PC-3 (cell line): ENCODE measurements at regions not wholly inside any gene's neighbourhood (a gene's known extent, or its start where the extent isn't known, plus 50 kb on each side); places are given as distances from the start of the nearest gene placed in this dataset.

ENCODE experiments used
- ATAC-seq: fragments of 200-7000 bp; cut with Tn5 transposase; 2 replicates; pipeline ENCODE4 v1.9.1; 2020; ENCODE audit warnings: mild to moderate bottlenecking, moderate library complexity
- BruUV-seq: library from RNA; stranded (reverse); fragments of 400-500 nt; replicated peaks from 2 replicates; lab custom pipeline; 2021; lab: Mats Ljungman, UMichigan
- CTCF ChIA-PET: fragments of 300-600 bp; sonication (Branson Sonifier 250); formaldehyde crosslinking; loops from one replicate; lab custom pipeline; 2022; ENCODE audit warnings: antibody characterized with exemption; lab: Charles Lee
- POLR2A ChIA-PET: fragments of 300-600 bp; sonication (Branson Sonifier 250); formaldehyde crosslinking; loops from one replicate; lab custom pipeline; 2022; ENCODE audit warnings: antibody characterized with exemption; ENCODE audit not compliant: unreplicated experiment; lab: Charles Lee
- DNase-seq: peaks from one replicate; pipeline ENCODE4 v3.0.0-alpha.2; 2015
- H2AFZ ChIP-seq: fragments of 300-600 bp; sonication (generic); 2 replicates; pipeline ENCODE4 v1.6.0; 2016; ENCODE audit warnings: antibody characterized with exemption, low read length
- H3F3A ChIP-seq: fragments of 300-600 bp; sonication (generic); one replicate; pipeline ENCODE4 v1.6.0; 2017; ENCODE audit warnings: antibody characterized with exemption, low read length, control low read depth, mild to moderate bottlenecking; ENCODE audit not compliant: unreplicated experiment
- H3K27ac ChIP-seq: fragments of 300-600 bp; sonication (generic); 2 replicates; pipeline ENCODE4 v1.5.1; 2016; ENCODE audit warnings: mild to moderate bottlenecking, low read length
- H3K27me3 ChIP-seq: fragments of 300-600 bp; sonication (generic); 2 replicates; pipeline ENCODE4 v1.6.1; 2016; ENCODE audit warnings: low read length, mixed read lengths
- H3K36me3 ChIP-seq: fragments of 300-600 bp; sonication (generic); 2 replicates; pipeline ENCODE4 v1.6.1; 2016; ENCODE audit warnings: low read depth, mixed run types, low read length, mixed read lengths
- H3K4me1 ChIP-seq: fragments of 300-600 bp; sonication (generic); 2 replicates; pipeline ENCODE4 v1.5.1; 2016; ENCODE audit warnings: low read length; ENCODE audit not compliant: insufficient read depth
- H3K4me2 ChIP-seq: fragments of 300-600 bp; sonication (generic); 2 replicates; pipeline ENCODE4 v1.6.0; 2016; ENCODE audit warnings: low read length
- H3K4me3 ChIP-seq: fragments of 300-600 bp; sonication (generic); 2 replicates; pipeline ENCODE4 v1.5.1; 2016; ENCODE audit warnings: mild to moderate bottlenecking, low read length, mixed read lengths
- H3K79me2 ChIP-seq: fragments of 300-600 bp; sonication (generic); 2 replicates; pipeline ENCODE4 v1.6.1; 2017; ENCODE audit warnings: low read length, mixed read lengths
- H3K9ac ChIP-seq: fragments of 300-600 bp; sonication (generic); 2 replicates; pipeline ENCODE4 v1.6.0; 2016; ENCODE audit warnings: mild to moderate bottlenecking, low read length
- H3K9me2 ChIP-seq: fragments of 300-600 bp; sonication (generic); replicated peaks from 2 replicates; pipeline ENCODE4 v1.6.1; 2016; ENCODE audit warnings: mixed run types, low read length, mixed read lengths
- H3K9me3 ChIP-seq: fragments of 300-600 bp; sonication (generic); 2 replicates; pipeline ENCODE4 v1.6.1; 2016; ENCODE audit warnings: low read length, mixed read lengths
- H4K20me1 ChIP-seq: fragments of 300-600 bp; sonication (generic); 2 replicates; pipeline ENCODE4 v1.6.1; 2016; ENCODE audit warnings: low read length, mixed read lengths
- EZH2 ChIP-seq: fragments of 300-600 bp; sonication (generic); IDR thresholded peaks from one replicate; pipeline ENCODE4 v1.6.1; 2017; ENCODE audit warnings: antibody characterized with exemption, mild to moderate bottlenecking, low read length; ENCODE audit not compliant: unreplicated experiment
- EZH2phosphoT487 ChIP-seq: fragments of 300-600 bp; sonication (generic); IDR thresholded peaks from 2 replicates; pipeline ENCODE4 v1.6.1; 2018; ENCODE audit warnings: mild to moderate bottlenecking, antibody characterized with exemption, low read length, borderline replicate concordance
- intact Hi-C: fragments of 100-400 bp; cut with micrococcal nuclease; formaldehyde crosslinking; loops from 2 replicates; pipeline ENCODE4 v1.9.0; 2023
- TF ChIP-seq, protein P1 (sequence below): fragments of 300-600 bp; sonication (generic); conservative IDR thresholded peaks from 2 replicates; pipeline ENCODE4 v1.5.1; 2017; ENCODE audit warnings: antibody characterized with exemption, low read depth, mild to moderate bottlenecking, low read length

- ATAC-seq = peak; percentile 40; the same call in 1 of the 2 replicates
- H3F3A ChIP-seq = no peaks in the 10 kb centered on the region
- CTCF ChIA-PET = no interaction called here
- H3K36me3 ChIP-seq = no peaks in the 10 kb centered on the region
- H3K4me3 ChIP-seq = no peak overlapping the region
- no peak overlapping the region for H3K27ac ChIP-seq
- H3K9me2 ChIP-seq = no peaks in the 10 kb centered on the region
- no peak overlapping the region for H3K4me2 ChIP-seq
- no peaks in the 10 kb centered on the region for H4K20me1 ChIP-seq
- TF ChIP-seq EZH2phosphoT487 (no peak), EZH2 (no peak)
- TF ChIP-seq, protein P1, sequence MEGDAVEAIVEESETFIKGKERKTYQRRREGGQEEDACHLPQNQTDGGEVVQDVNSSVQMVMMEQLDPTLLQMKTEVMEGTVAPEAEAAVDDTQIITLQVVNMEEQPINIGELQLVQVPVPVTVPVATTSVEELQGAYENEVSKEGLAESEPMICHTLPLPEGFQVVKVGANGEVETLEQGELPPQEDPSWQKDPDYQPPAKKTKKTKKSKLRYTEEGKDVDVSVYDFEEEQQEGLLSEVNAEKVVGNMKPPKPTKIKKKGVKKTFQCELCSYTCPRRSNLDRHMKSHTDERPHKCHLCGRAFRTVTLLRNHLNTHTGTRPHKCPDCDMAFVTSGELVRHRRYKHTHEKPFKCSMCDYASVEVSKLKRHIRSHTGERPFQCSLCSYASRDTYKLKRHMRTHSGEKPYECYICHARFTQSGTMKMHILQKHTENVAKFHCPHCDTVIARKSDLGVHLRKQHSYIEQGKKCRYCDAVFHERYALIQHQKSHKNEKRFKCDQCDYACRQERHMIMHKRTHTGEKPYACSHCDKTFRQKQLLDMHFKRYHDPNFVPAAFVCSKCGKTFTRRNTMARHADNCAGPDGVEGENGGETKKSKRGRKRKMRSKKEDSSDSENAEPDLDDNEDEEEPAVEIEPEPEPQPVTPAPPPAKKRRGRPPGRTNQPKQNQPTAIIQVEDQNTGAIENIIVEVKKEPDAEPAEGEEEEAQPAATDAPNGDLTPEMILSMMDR = no peak
- no peaks in the 10 kb centered on the region for H3K9me3 ChIP-seq
- BruUV-seq = no TSS peak
- POLR2A ChIA-PET = no interaction called here
- peaks cover 4% of the 10 kb centered on the region; the same call in 1 of the 2 replicates for H3K4me1 ChIP-seq
- no peaks in the 10 kb centered on the region for H3K27me3 ChIP-seq
- intact Hi-C loops = no loop called here
- H3K9ac ChIP-seq = no peak overlapping the region
- DNase-seq = peak; percentile 56
- no peaks in the 10 kb centered on the region for H3K79me2 ChIP-seq
- H2AFZ ChIP-seq = no peak overlapping the region
These were observed 247.7 kb upstream of the FAM83B start for GRCh38 chr6:54598787-54599313.

- ChIA-PET POLR2A (no interaction called here), CTCF (no interaction called here)
- H3F3A ChIP-seq = no peaks in the 10 kb centered on the region
- H2AFZ ChIP-seq = no peak overlapping the region
- H3K27ac ChIP-seq = no peak overlapping the region
- ATAC-seq = no peak
- intact Hi-C loops = no loop called here
- H3K9me2 ChIP-seq = no peaks in the 10 kb centered on the region
- BruUV-seq = no TSS peak
- TF ChIP-seq EZH2 (no peak), EZH2phosphoT487 (no peak)
- TF ChIP-seq, protein P1 = no peak
- no peak for DNase-seq
- H3K4me2 ChIP-seq = no peak overlapping the region
- no peaks in the 10 kb centered on the region for H3K36me3 ChIP-seq
- no peak overlapping the region for H3K9ac ChIP-seq
- H3K4me3 ChIP-seq = no peak overlapping the region
- no peaks in the 10 kb centered on the region for H3K9me3 ChIP-seq
- no peaks in the 10 kb centered on the region for H3K79me2 ChIP-seq
- no peaks in the 10 kb centered on the region for H4K20me1 ChIP-seq
- no peaks in the 10 kb centered on the region for H3K27me3 ChIP-seq
- H3K4me1 ChIP-seq = peaks cover 4% of the 10 kb centered on the region; the same call in 1 of the 2 replicates
These were observed 244.8 kb upstream of the FAM83B start for GRCh38 chr6:54601600-54602300.

DNA sequence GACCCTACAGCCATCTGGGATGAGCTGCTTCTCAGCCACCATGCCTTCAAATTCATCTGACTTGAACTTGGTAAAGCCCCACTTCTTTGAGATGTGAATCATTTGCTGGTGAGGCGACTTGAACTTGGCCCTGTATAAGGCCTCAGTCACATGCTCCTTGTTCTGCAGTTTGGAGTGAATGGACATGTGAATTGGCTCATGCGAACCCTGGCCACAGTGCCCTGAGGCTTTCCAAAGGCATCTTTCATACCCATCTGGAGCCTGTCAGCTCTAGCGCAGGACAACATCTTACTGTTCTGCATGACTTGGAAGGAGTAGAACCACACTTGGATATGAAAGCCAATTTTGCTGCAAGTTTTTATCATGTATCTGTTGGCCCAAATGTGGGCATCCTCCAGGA is 244.0 kb upstream of the FAM83B start:
- H4K20me1 ChIP-seq = no peaks in the 10 kb centered on the region
- no peak overlapping the region for H3K9ac ChIP-seq
- TF ChIP-seq, protein P1 = no peak
- no peak for TF ChIP-seq EZH2phosphoT487
- H3K36me3 ChIP-seq = no peaks in the 10 kb centered on the region
- H3K79me2 ChIP-seq = no peaks in the 10 kb centered on the region
- no peaks in the 10 kb centered on the region for H3F3A ChIP-seq
- H3K27ac ChIP-seq = no peak overlapping the region
- no peak for DNase-seq
- H3K4me2 ChIP-seq = no peak overlapping the region
- H3K4me1 ChIP-seq = peaks cover 4% of the 10 kb centered on the region; the same call in 1 of the 2 replicates
- ChIA-PET POLR2A (no interaction called here), CTCF (no interaction called here)
- H3K9me3 ChIP-seq = no peaks in the 10 kb centered on the region
- H2AFZ ChIP-seq = no peak overlapping the region
- no TSS peak for BruUV-seq
- H3K9me2 ChIP-seq = no peaks in the 10 kb centered on the region
- intact Hi-C loops = no loop called here
- no peaks in the 10 kb centered on the region for H3K27me3 ChIP-seq
- ATAC-seq = no peak
- no peak overlapping the region for H3K4me3 ChIP-seq
